ENCODE measurements at regions not wholly inside any gene's neighbourhood (a gene's known extent, or its start where the extent isn't known, plus 50 kb on each side); places are given as distances from the start of the nearest gene placed in this dataset.

- Histone ChIP-seq H3K9me3 (ENCODE audit: control insufficient read depth in 5 of 5, low read length in 5 of 5) (peaks cover 0 to 4% (median 0%) of the 10 kb centered on the region in 5 donors), H3K4me1 (ENCODE audit: control insufficient read depth in 5 of 5, insufficient read depth in 5 of 5, low read length in 5 of 5) (no peaks in the 10 kb centered on the region), H3K27me3 (ENCODE audit: control insufficient read depth in 5 of 5, insufficient read depth in 4 of 5, low read length in 5 of 5) (no peaks in the 10 kb centered on the region), H3K9ac (ENCODE audit: low read length in 5 of 5) (no peak overlapping the region), H3K27ac (ENCODE audit: low read depth, low read length) (no peak overlapping the region), H3K4me3 (ENCODE audit: low read depth in 1 of 5, low read length in 5 of 5) (no peak overlapping the region), H3K36me3 (ENCODE audit: control insufficient read depth in 5 of 5, insufficient read depth in 5 of 5, low read length in 5 of 5) (no peaks in the 10 kb centered on the region)
These were observed 348.9 kb upstream of the FAR2 start for GRCh38 chr12:28800129-28800528.

- Histone ChIP-seq H3K9me3 (ENCODE audit: control insufficient read depth in 5 of 5, low read length in 5 of 5) (no peaks in the 10 kb centered on the region), H3K4me3 (ENCODE audit: low read depth in 1 of 5, low read length in 5 of 5) (no peak overlapping the region), H3K27me3 (ENCODE audit: control insufficient read depth in 5 of 5, insufficient read depth in 4 of 5, low read length in 5 of 5) (no peaks in the 10 kb centered on the region), H3K4me1 (ENCODE audit: control insufficient read depth in 5 of 5, insufficient read depth in 5 of 5, low read length in 5 of 5) (no peaks in the 10 kb centered on the region), H3K27ac (ENCODE audit: low read depth, low read length) (no peak overlapping the region), H3K36me3 (ENCODE audit: control insufficient read depth in 5 of 5, insufficient read depth in 5 of 5, low read length in 5 of 5) (no peaks in the 10 kb centered on the region), H3K9ac (ENCODE audit: low read length in 5 of 5) (no peak overlapping the region)
These were observed 346.2 kb upstream of the FAR2 start for GRCh38 chr12:28802706-28803438.

- no peaks in the 10 kb centered on the region for H3K36me3 ChIP-seq (ENCODE audit: control insufficient read depth in 5 of 5, insufficient read depth in 5 of 5, low read length in 5 of 5)
- H3K27ac ChIP-seq (ENCODE audit: low read depth, low read length): no peak overlapping the region
- H3K9me3 ChIP-seq (ENCODE audit: control insufficient read depth in 5 of 5, low read length in 5 of 5): peaks cover 0 to 3% (median 0%) of the 10 kb centered on the region in 5 donors
- H3K27me3 ChIP-seq (ENCODE audit: control insufficient read depth in 5 of 5, insufficient read depth in 4 of 5, low read length in 5 of 5): no peaks in the 10 kb centered on the region
- H3K4me1 ChIP-seq (ENCODE audit: control insufficient read depth in 5 of 5, insufficient read depth in 5 of 5, low read length in 5 of 5): no peaks in the 10 kb centered on the region
- no peak overlapping the region for H3K4me3 ChIP-seq (ENCODE audit: low read depth in 1 of 5, low read length in 5 of 5)
- H3K9ac ChIP-seq (ENCODE audit: low read length in 5 of 5): no peak overlapping the region
These were observed 341.5 kb upstream of the FAR2 start for GRCh38 chr12:28807535-28807934.

- Histone ChIP-seq H3K4me1 (ENCODE audit: control insufficient read depth in 5 of 5, insufficient read depth in 5 of 5, low read length in 5 of 5) (no peaks in the 10 kb centered on the region), H3K36me3 (ENCODE audit: control insufficient read depth in 5 of 5, insufficient read depth in 5 of 5, low read length in 5 of 5) (no peaks in the 10 kb centered on the region), H3K27me3 (ENCODE audit: control insufficient read depth in 5 of 5, insufficient read depth in 4 of 5, low read length in 5 of 5) (no peaks in the 10 kb centered on the region), H3K9me3 (ENCODE audit: control insufficient read depth in 5 of 5, low read length in 5 of 5) (peaks cover 0 to 3% (median 0%) of the 10 kb centered on the region in 5 donors), H3K9ac (ENCODE audit: low read length in 5 of 5) (no peak overlapping the region), H3K4me3 (ENCODE audit: low read depth in 1 of 5, low read length in 5 of 5) (no peak overlapping the region), H3K27ac (ENCODE audit: low read depth, low read length) (no peak overlapping the region)
These were observed 337.6 kb upstream of the FAR2 start for GRCh38 chr12:28811457-28811856.

GRCh38 chr12:28814246-28814645, 334.8 kb upstream of the FAR2 start:
- no peaks in the 10 kb centered on the region for H3K27me3 ChIP-seq (ENCODE audit: control insufficient read depth in 5 of 5, insufficient read depth in 4 of 5, low read length in 5 of 5)
- no peak overlapping the region for H3K27ac ChIP-seq (ENCODE audit: low read depth, low read length)
- H3K9ac ChIP-seq (ENCODE audit: low read length in 5 of 5): no peak overlapping the region
- no peaks in the 10 kb centered on the region for H3K36me3 ChIP-seq (ENCODE audit: control insufficient read depth in 5 of 5, insufficient read depth in 5 of 5, low read length in 5 of 5)
- no peak overlapping the region for H3K4me3 ChIP-seq (ENCODE audit: low read depth in 1 of 5, low read length in 5 of 5)
- no peaks in the 10 kb centered on the region for H3K4me1 ChIP-seq (ENCODE audit: control insufficient read depth in 5 of 5, insufficient read depth in 5 of 5, low read length in 5 of 5)
- H3K9me3 ChIP-seq (ENCODE audit: control insufficient read depth in 5 of 5, low read length in 5 of 5): no peaks in the 10 kb centered on the region

- Histone ChIP-seq H3K27me3 (ENCODE audit: control insufficient read depth in 5 of 5, insufficient read depth in 4 of 5, low read length in 5 of 5) (no peaks in the 10 kb centered on the region), H3K4me1 (ENCODE audit: control insufficient read depth in 5 of 5, insufficient read depth in 5 of 5, low read length in 5 of 5) (no peaks in the 10 kb centered on the region), H3K9ac (ENCODE audit: low read length in 5 of 5) (no peak overlapping the region), H3K9me3 (ENCODE audit: control insufficient read depth in 5 of 5, low read length in 5 of 5) (no peaks in the 10 kb centered on the region), H3K4me3 (ENCODE audit: low read depth in 1 of 5, low read length in 5 of 5) (no peak overlapping the region), H3K27ac (ENCODE audit: low read depth, low read length) (no peak overlapping the region), H3K36me3 (ENCODE audit: control insufficient read depth in 5 of 5, insufficient read depth in 5 of 5, low read length in 5 of 5) (no peaks in the 10 kb centered on the region)
These were observed 331.6 kb upstream of the FAR2 start for GRCh38 chr12:28817524-28817923.

- H3K36me3 ChIP-seq (ENCODE audit: control insufficient read depth in 5 of 5, insufficient read depth in 5 of 5, low read length in 5 of 5): no peaks in the 10 kb centered on the region
- H3K4me3 ChIP-seq (ENCODE audit: low read depth in 1 of 5, low read length in 5 of 5): no peak overlapping the region
- peaks cover 0 to 11% (median 4%) of the 10 kb centered on the region in 5 donors for H3K4me1 ChIP-seq (ENCODE audit: control insufficient read depth in 5 of 5, insufficient read depth in 5 of 5, low read length in 5 of 5)
- H3K9ac ChIP-seq (ENCODE audit: low read length in 5 of 5): no peak overlapping the region
- H3K27me3 ChIP-seq (ENCODE audit: control insufficient read depth in 5 of 5, insufficient read depth in 4 of 5, low read length in 5 of 5): no peaks in the 10 kb centered on the region
- no peaks in the 10 kb centered on the region for H3K9me3 ChIP-seq (ENCODE audit: control insufficient read depth in 5 of 5, low read length in 5 of 5)
- no peak overlapping the region for H3K27ac ChIP-seq (ENCODE audit: low read depth, low read length)
These were observed 324.8 kb upstream of the FAR2 start for GRCh38 chr12:28824193-28824846.

GRCh38 chr12:28824849-28825248, 324.2 kb upstream of the FAR2 start:
- no peak overlapping the region for H3K4me3 ChIP-seq (ENCODE audit: low read depth in 1 of 5, low read length in 5 of 5)
- no peak overlapping the region for H3K27ac ChIP-seq (ENCODE audit: low read depth, low read length)
- no peak overlapping the region for H3K9ac ChIP-seq (ENCODE audit: low read length in 5 of 5)
- no peaks in the 10 kb centered on the region for H3K36me3 ChIP-seq (ENCODE audit: control insufficient read depth in 5 of 5, insufficient read depth in 5 of 5, low read length in 5 of 5)
- H3K4me1 ChIP-seq (ENCODE audit: control insufficient read depth in 5 of 5, insufficient read depth in 5 of 5, low read length in 5 of 5): peaks cover 0 to 11% (median 4%) of the 10 kb centered on the region in 5 donors
- no peaks in the 10 kb centered on the region for H3K27me3 ChIP-seq (ENCODE audit: control insufficient read depth in 5 of 5, insufficient read depth in 4 of 5, low read length in 5 of 5)
- H3K9me3 ChIP-seq (ENCODE audit: control insufficient read depth in 5 of 5, low read length in 5 of 5): no peaks in the 10 kb centered on the region

GRCh38 chr12:28826766-28827165, 322.3 kb upstream of the FAR2 start:
- Histone ChIP-seq H3K27me3 (ENCODE audit: control insufficient read depth in 5 of 5, insufficient read depth in 4 of 5, low read length in 5 of 5) (no peaks in the 10 kb centered on the region), H3K4me3 (ENCODE audit: low read depth in 1 of 5, low read length in 5 of 5) (no peak overlapping the region), H3K9me3 (ENCODE audit: control insufficient read depth in 5 of 5, low read length in 5 of 5) (no peaks in the 10 kb centered on the region), H3K4me1 (ENCODE audit: control insufficient read depth in 5 of 5, insufficient read depth in 5 of 5, low read length in 5 of 5) (peaks cover 0 to 11% (median 4%) of the 10 kb centered on the region in 5 donors), H3K36me3 (ENCODE audit: control insufficient read depth in 5 of 5, insufficient read depth in 5 of 5, low read length in 5 of 5) (no peaks in the 10 kb centered on the region), H3K27ac (ENCODE audit: low read depth, low read length) (no peak overlapping the region), H3K9ac (ENCODE audit: low read length in 5 of 5) (no peak overlapping the region)

GRCh38 chr12:28827861-28828260, 321.2 kb upstream of the FAR2 start:
- Histone ChIP-seq H3K9me3 (ENCODE audit: control insufficient read depth in 5 of 5, low read length in 5 of 5) (no peaks in the 10 kb centered on the region), H3K4me1 (ENCODE audit: control insufficient read depth in 5 of 5, insufficient read depth in 5 of 5, low read length in 5 of 5) (peaks cover 0 to 11% (median 4%) of the 10 kb centered on the region in 5 donors), H3K9ac (ENCODE audit: low read length in 5 of 5) (no peak overlapping the region), H3K4me3 (ENCODE audit: low read depth in 1 of 5, low read length in 5 of 5) (no peak overlapping the region), H3K27me3 (ENCODE audit: control insufficient read depth in 5 of 5, insufficient read depth in 4 of 5, low read length in 5 of 5) (no peaks in the 10 kb centered on the region), H3K27ac (ENCODE audit: low read depth, low read length) (no peak overlapping the region), H3K36me3 (ENCODE audit: control insufficient read depth in 5 of 5, insufficient read depth in 5 of 5, low read length in 5 of 5) (no peaks in the 10 kb centered on the region)
